ENCODE measurements at regions not wholly inside any gene's neighbourhood (a gene's known extent, or its start where the extent isn't known, plus 50 kb on each side); places are given as distances from the start of the nearest gene placed in this dataset.
A peak's percentile ranks its signal among the peaks of the same experiment; 100 is the strongest.

GRCh38 chr21:35344582-35344981 is 295.5 kb upstream of the RUNX1 start:
- no peaks in the 10 kb centered on the region for H3K36me3 Mint-ChIP-seq
- no peak overlapping the region for H3K9ac ChIP-seq (ENCODE audit: insufficient read depth, low read length, poor library complexity, severe bottlenecking)
- H3K9me3 Mint-ChIP-seq: peaks cover 0 to 5% (median 1%) of the 10 kb centered on the region in 7 donors
- WGBS (ENCODE audit: insufficient coverage): 100% methylated on average over 3 of the region's 4 CpGs
- no peaks in the 10 kb centered on the region for H3K4me1 ChIP-seq (ENCODE audit: control insufficient read depth in 1 of 2, insufficient read depth in 2 of 2, low read length in 2 of 2)
- no peaks in the 10 kb centered on the region for H3K9me3 ChIP-seq (replicated peaks in 1 of 2; ENCODE audit: control insufficient read depth in 1 of 2, insufficient read depth in 1 of 2, low read length in 2 of 2)
- H4K20me1 ChIP-seq (ENCODE audit: insufficient read depth, low read length): no peaks in the 10 kb centered on the region
- H2AFZ ChIP-seq (ENCODE audit: insufficient read depth, low read depth, low read length, poor library complexity, severe bottlenecking): no peak overlapping the region
- no peak for DNase-seq
- peaks cover 4% of the 10 kb centered on the region for H3K4me1 Mint-ChIP-seq
- no peak overlapping the region for H3K4me3 Mint-ChIP-seq
- no peak for TF ChIP-seq CTCF (IDR thresholded peaks at IDR 0.05)
- no peak overlapping the region for H3K4me2 ChIP-seq (replicated peaks; ENCODE audit: extremely low read depth, low read length, poor library complexity, severe bottlenecking)
- peaks cover 4 to 20% (median 10%) of the 10 kb centered on the region in 3 donors for H3K27me3 Mint-ChIP-seq (ENCODE audit: low read depth in 3 of 3)
- intact Hi-C loops (cut with micrococcal nuclease): no loop called here
- no peak overlapping the region for H3K27ac ChIP-seq (ENCODE audit: low read depth in 1 of 2, low read length in 2 of 2)
- H3K4me3 ChIP-seq (replicated peaks in 1 of 3; ENCODE audit: low read depth in 2 of 3, low read length in 3 of 3): no peak overlapping the region
- no peak overlapping the region for H3K27ac Mint-ChIP-seq
- no peaks in the 10 kb centered on the region for H3K36me3 ChIP-seq (replicated peaks in 1 of 2; ENCODE audit: control insufficient read depth in 1 of 2, insufficient read depth in 2 of 2, low read length in 2 of 2)
- H3K27me3 ChIP-seq (ENCODE audit: control insufficient read depth in 2 of 2, insufficient read depth in 2 of 2, low read length in 2 of 2): peaks cover 0 to 2% of the 10 kb centered on the region in 2 donors
- H3K79me2 ChIP-seq (ENCODE audit: insufficient read depth, low read length): no peaks in the 10 kb centered on the region

GRCh38 chr21:35343046-35343819 is 294.1 kb upstream of the RUNX1 start:
- peaks cover 0 to 5% (median 1%) of the 10 kb centered on the region in 7 donors for H3K9me3 Mint-ChIP-seq
- H3K36me3 Mint-ChIP-seq: no peaks in the 10 kb centered on the region
- no peaks in the 10 kb centered on the region for H3K36me3 ChIP-seq (replicated peaks in 1 of 2; ENCODE audit: control insufficient read depth in 1 of 2, insufficient read depth in 2 of 2, low read length in 2 of 2)
- H3K4me3 ChIP-seq (replicated peaks in 1 of 3; ENCODE audit: low read depth in 2 of 3, low read length in 3 of 3): no peak overlapping the region
- H3K79me2 ChIP-seq (ENCODE audit: insufficient read depth, low read length): no peaks in the 10 kb centered on the region
- no peak overlapping the region for H3K27ac Mint-ChIP-seq
- DNase-seq: no peak
- TF ChIP-seq CTCF (IDR thresholded peaks at IDR 0.05): no peak
- peak overlapping the region in 1 of 2 donors; percentile 4 for H3K4me3 Mint-ChIP-seq
- H3K27me3 ChIP-seq (ENCODE audit: control insufficient read depth in 2 of 2, insufficient read depth in 2 of 2, low read length in 2 of 2): peaks cover 0 to 2% of the 10 kb centered on the region in 2 donors
- no peaks in the 10 kb centered on the region for H3K9me3 ChIP-seq (replicated peaks in 1 of 2; ENCODE audit: control insufficient read depth in 1 of 2, insufficient read depth in 1 of 2, low read length in 2 of 2)
- intact Hi-C loops (cut with micrococcal nuclease): no loop called here
- H3K4me1 Mint-ChIP-seq: peaks cover 4% of the 10 kb centered on the region
- no peak overlapping the region for H2AFZ ChIP-seq (ENCODE audit: insufficient read depth, low read depth, low read length, poor library complexity, severe bottlenecking)
- no peak overlapping the region for H3K9ac ChIP-seq (ENCODE audit: insufficient read depth, low read length, poor library complexity, severe bottlenecking)
- H3K4me1 ChIP-seq (ENCODE audit: control insufficient read depth in 1 of 2, insufficient read depth in 2 of 2, low read length in 2 of 2): no peaks in the 10 kb centered on the region
- no peaks in the 10 kb centered on the region for H4K20me1 ChIP-seq (ENCODE audit: insufficient read depth, low read length)
- WGBS (ENCODE audit: insufficient coverage): 33% methylated on average over 1 of the region's 6 CpGs
- peaks cover 4 to 20% (median 10%) of the 10 kb centered on the region in 3 donors for H3K27me3 Mint-ChIP-seq (ENCODE audit: low read depth in 3 of 3)
- H3K4me2 ChIP-seq (replicated peaks; ENCODE audit: extremely low read depth, low read length, poor library complexity, severe bottlenecking): no peak overlapping the region
- H3K27ac ChIP-seq (ENCODE audit: low read depth in 1 of 2, low read length in 2 of 2): no peak overlapping the region

Data from CD14-positive monocyte (primary cell).